GM21786 (cell line): ENCODE measurements at regions not wholly inside any gene's neighbourhood (a gene's known extent, or its start where the extent isn't known, plus 50 kb on each side); places are given as distances from the start of the nearest gene placed in this dataset.

Source experiments
- ATAC-seq: cut with Tn5 transposase; IDR thresholded peaks from one replicate; pipeline ENCODE4 v1.9.1; 2021; ENCODE audit not compliant: unreplicated experiment

DNA sequence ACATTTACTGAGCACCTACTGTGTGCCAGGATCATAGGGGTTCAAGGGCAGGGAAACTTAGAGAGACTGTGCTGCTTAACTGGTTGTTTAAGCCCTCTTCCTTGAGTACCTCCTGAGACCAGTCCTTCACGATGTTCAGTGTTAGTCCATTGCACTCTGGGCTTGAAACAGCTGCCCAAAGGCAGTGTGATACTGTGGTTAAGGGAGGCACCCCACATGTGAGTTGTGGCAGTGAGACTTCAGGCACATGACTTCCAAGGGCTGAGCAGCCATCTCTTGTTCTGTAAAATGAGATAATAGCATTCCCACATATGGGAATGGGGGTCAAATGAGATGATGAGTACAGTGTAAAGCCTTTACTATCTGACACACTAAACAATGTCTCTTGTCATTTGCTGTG, 75.1 kb downstream of the LINGO1 start:
- no peak for ATAC-seq

GRCh38 chr15:77557144-77557543, 75.6 kb downstream of the LINGO1 start:
- no peak for ATAC-seq

DNA sequence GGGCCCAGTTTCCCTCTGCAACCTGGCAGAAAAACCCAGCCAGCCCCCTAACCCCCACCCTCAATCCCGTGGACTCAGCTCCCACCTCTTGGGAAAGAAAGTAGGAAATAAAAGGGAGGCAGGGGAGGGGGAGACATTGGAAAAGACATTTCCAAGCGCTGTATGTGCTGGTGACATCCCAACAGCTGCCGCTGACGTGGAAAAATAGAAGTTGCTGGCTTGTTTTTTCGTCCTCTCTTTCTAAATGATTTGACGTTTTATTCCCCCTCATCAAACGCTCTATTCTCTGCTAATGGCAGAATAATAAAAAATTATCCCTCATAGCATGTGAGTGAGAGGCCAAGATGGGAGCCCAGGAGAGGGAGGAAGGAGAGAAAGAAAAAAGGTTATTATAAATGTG, 76.1 kb downstream of the LINGO1 start:
- no peak for ATAC-seq

DNA sequence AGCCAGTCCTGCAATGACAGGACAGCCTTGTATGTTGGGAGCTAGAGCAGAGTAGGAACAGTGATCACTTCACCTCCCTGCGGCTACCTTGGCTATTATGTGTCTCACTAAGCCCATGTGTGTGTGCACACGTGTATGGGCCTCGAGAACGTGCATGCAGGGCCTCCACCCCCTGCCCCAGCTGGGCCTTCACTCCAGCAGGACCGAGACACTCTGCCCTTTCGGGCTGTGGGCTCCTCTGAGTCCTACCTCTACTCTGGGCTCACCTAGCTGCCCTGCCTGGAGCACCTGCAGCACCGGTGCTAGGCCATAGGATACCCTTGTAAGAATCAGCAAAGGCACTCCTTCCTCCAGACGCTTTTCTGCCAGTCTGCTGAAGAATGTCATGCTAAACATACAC, 77.5 kb downstream of the LINGO1 start:
- ATAC-seq = no peak

- no peak for ATAC-seq
Observed at GRCh38 chr15:77554306-77555080, 78.2 kb downstream of the LINGO1 start.

GRCh38 chr15:77553695-77554094, 79.0 kb downstream of the LINGO1 start:
- ATAC-seq = no peak

DNA sequence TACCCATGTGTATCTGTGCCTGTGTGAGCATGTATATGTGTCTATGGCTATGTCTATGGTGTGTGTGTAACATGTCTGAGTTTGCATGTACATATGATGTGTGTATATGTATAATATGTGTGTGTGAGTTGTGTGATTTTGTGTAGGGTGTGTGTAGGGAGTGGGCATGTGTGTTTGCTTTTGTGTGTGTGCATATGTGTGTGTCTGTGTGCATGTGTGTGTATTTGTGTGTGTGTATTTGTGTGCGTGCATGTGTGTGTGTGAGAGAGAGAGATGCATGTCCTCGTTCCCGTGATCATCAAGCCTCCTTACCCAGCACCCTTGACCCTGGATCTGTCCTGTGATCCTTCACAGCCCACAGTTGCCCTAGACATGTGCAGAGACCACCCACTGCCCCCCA, 79.5 kb downstream of the LINGO1 start:
- ATAC-seq = no peak

- no peak for ATAC-seq
Observed at GRCh38 chr15:77552066-77552465, 80.6 kb downstream of the LINGO1 start.

DNA sequence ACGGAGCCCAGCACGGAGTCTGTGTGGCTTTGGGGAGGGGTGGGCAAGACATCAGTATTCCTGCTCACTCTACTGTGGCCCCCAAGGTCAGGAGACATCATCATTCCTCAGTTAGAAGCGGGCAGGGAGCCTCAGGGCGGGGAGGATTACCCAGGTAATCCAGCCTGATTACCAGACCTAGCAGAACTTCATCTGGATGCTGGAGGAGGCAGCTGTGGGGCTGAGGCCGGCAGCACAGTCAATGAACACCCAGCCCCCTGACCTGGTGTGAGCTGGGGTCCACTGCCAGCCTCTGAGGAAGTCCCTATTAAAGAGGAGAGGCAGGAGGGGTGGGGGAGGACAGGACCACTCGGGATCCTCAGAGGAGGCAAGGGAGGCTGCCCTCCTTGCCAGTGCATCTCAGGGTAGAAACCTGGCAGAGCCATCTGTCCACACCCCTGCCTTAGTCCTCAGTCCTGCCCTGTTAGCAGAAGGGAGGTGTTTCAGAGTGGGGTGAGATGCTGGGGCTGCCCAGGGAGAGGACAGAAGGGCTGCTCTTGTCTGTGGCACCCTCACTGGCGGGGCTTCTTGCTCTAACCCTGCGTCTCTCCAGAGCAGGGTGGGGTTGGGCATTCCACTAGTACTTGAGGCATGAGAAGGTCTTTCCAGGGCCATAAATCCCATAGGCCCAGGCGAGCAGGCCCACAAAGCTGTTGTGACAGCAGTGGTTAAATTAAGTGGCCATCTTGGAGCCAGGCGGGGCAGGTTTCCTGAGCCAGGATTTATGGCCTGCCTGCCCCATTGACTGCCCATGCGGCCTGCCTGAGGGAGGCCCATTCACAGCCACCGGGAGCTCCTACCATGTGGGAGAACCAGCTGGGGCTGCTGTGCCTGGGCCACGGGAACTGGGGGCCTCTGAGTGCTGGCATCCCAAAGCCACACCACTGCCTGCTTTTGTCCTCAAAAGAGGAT, 82.1 kb downstream of the LINGO1 start:
- no peak for ATAC-seq

DNA sequence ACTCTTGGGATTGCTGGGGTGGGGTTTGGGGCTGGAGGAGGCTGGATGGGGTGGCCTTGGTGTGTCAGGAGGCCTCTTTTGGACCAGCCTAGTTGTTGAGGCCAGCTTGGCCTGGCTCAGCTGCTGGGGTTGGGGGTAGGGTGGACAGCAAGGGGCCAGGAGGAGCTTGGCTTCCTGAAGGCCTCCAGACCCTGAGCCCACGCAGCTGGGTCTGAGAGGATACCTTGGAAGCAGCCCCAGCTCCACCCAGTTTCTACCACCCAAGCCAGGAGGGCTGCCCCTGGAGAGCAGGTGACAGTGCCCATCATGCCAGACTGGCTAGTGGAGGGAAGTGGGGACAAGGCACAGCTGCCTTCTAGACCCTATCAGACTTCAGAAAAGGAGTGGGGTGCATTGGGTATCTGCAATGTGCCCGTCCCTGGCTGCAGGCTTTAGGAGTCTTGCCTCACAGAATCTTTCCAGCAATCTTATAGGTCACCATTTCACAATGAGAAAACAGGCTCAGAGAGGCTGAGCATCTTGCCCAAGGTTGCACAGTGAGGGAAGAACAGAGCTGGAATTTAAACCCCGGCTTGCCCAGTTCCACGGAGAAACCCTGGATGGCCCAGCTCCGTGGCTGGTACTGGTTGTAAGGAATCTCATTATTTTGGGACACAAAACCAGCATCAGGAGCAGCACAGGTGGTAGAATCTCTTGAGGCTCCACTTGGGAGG, 83.0 kb downstream of the LINGO1 start:
- no peak for ATAC-seq

DNA sequence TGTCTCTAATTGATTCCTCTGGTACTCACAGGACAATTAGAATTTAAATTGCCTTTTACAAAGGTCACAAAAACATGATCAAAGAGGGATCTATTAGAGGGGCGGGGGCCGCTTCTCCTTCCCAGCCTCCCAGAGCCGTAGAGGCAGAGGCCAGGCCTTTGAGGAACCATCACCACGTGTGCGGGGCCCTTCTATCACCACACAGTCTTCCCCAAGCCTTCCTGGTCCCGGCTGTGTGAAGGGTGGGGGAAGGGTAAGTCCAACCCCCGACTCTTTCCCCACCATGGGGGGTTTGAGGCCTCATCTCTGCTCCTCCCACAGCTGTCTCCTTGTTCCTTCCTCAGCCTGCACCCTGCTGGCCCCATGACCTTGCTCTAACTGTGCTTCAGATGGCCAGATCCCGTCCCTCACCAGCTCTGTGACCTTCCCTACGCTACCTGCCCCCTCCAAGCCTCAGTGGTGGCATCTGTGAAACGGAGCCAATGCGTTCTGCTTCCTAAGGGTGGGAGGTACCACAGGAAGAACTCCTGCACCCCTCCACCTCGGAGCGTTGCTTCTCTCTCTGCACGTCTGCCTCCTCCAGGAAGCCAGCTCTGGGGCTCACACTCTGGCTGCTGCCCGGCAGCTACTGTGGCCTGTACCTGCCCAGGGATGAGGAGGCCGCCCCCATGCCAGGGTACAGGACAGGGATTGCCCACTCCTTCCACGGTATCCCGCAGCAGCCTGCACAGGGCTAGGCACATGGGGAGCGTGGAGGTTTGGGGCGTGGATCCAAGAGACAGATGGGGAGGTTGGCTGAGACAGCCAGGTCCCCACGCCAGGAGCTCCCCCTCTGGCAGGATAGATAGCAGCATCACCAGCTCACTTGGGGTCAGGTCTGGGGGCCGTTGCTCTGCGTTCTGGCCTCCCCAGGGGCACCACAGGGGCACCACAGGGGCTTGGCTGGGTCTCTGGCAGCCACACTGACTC, 83.8 kb downstream of the LINGO1 start:
- ATAC-seq = no peak

- ATAC-seq = no peak
Observed at GRCh38 chr15:77547801-77548588, 84.7 kb downstream of the LINGO1 start.

DNA sequence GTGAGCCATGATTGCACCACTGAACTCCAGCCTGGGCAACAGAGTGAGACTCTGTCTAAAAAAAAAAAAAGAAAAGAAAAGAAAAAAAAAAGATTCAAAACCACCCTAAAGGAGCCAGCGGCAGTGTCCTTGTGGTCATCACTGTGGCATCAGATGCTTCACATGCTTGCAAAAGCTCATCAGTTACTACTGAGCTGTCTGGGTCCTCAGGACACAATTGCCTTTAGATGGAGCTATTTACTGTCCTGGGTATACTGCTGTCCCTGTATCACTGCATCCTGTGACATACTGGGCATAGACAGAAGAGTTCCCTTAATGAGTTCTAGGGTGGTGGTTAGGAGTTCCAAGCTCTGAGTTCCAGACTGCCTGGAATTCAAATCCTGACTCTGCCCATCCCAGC, 85.8 kb downstream of the LINGO1 start:
- no peak for ATAC-seq

DNA sequence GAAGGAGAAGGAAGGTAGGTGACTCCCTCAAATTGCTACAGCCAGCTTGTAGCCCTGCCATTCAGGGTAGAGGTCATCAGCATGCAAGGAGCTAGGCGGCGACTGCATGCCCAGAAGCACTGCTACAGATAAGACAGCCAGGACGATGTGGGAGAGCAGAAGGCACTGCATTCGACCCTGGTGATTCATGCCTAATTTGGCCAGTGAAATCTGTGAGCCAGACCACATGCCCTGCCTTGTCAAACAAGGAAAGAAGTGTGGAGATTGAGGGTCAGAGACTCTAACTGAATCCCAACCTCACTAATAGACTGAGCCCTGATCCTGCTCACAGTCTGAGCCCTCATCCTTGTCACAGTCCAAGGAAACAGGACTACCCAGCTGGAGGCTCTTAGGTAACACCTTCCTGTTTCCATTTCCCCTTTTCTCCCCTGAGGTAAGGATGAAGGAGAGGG, 86.6 kb downstream of the LINGO1 start:
- ATAC-seq = no peak

- no peak for ATAC-seq
Observed at GRCh38 chr15:77545058-77545457, 87.7 kb downstream of the LINGO1 start.

DNA sequence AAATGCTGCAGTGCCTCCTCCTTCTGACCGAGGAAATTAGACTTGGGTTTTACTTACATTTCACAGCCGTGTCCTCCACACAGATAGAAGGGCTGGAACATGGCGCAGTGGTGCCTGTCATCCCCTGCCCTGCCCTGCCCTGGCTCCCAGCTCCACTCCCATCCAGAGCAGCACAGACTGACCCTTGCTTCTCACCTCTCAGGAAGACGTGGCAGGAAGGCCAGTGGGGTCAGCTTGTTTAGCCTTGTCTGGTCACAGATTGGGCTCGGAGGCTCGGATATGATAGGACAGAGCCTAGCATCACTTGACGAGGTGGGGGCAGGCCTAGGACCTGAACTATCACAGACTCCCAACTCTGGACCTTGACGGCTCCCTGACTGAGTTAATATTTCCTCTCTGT, 88.5 kb downstream of the LINGO1 start:
- no peak for ATAC-seq

GRCh38 chr15:77543159-77543882, 89.4 kb downstream of the LINGO1 start:
- ATAC-seq = peak; percentile 75

GRCh38 chr15:77542491-77543001, 90.2 kb downstream of the LINGO1 start:
- ATAC-seq = no peak
